Upper lobe of right lung (tissue), 1 donor: ENCODE measurements at regions not wholly inside any gene's neighbourhood (a gene's known extent, or its start where the extent isn't known, plus 50 kb on each side); places are given as distances from the start of the nearest gene placed in this dataset.
"Not testable (repeated sequence)": the region's sequence is repeated elsewhere in the genome, so short reads cannot be mapped to it uniquely, and the experiment has no call there.

ENCODE experiments used
- ATAC-seq: fragments of 200-7000 bp; cut with Tn5 transposase; one replicate; pipeline ENCODE4 v1.9.1; 2020; ENCODE audit warnings: mild to moderate bottlenecking, moderate library complexity
- DNase-seq: peaks from one replicate; pipeline ENCODE4 v3.0.0-alpha.2; 2020
- H3K27ac ChIP-seq: fragments of 200-600 bp; one replicate; pipeline ENCODE4 v1.8.0; 2022
- H3K27me3 ChIP-seq: fragments of 200-600 bp; one replicate; pipeline ENCODE4 v1.8.0; 2022; ENCODE audit warnings: mild to moderate bottlenecking
- H3K36me3 ChIP-seq: fragments of 200-600 bp; one replicate; pipeline ENCODE4 v1.8.0; 2022
- H3K4me1 ChIP-seq: fragments of 200-600 bp; one replicate; pipeline ENCODE4 v1.8.0; 2022
- H3K4me3 ChIP-seq: fragments of 200-600 bp; one replicate; pipeline ENCODE4 v1.8.0; 2022; ENCODE audit warnings: mild to moderate bottlenecking
- H3K9me3 ChIP-seq: fragments of 200-600 bp; one replicate; pipeline ENCODE4 v1.8.0; 2022
- intact Hi-C: fragments of 100-400 bp; cut with DNase I; formaldehyde crosslinking; loops from one replicate; pipeline ENCODE4 v1.11.0; 2022
- TF ChIP-seq, protein P1 (sequence below): fragments of 200-600 bp; IDR thresholded peaks from one replicate; pipeline ENCODE4 v1.8.0; 2022; ENCODE audit warnings: antibody characterized with exemption
- donor health status: DM: no; HTN: yes; CAD: no; lungs with severe emphysema.

DNA sequence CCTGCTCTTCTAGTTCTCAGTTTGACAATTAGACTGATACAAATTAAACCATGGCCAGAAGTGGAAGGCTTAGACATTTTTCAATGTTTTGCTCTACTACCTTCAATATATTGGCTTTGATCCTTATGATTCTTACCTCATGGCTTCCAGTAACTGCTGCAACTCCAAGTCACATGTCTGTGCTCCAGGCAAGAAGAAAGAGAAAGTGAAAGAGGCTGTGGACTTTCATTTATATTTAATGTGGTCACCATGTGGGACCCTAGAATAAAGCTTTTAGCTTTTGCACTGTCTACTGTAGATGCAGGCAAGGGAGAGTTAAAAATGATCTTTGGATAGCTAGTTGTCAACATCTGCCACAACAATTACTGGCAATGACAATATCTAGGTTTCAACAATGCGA is 214.3 kb upstream of the PDE3A start:
- H3K27me3 ChIP-seq, result no peaks in the 10 kb centered on the region
- intact Hi-C loops, result no loop called here
- no peaks in the 10 kb centered on the region for H3K4me1 ChIP-seq
- H3K4me3 ChIP-seq, result no peak overlapping the region
- DNase-seq (no peak), ATAC-seq (no peak)
- H3K36me3 ChIP-seq, result no peaks in the 10 kb centered on the region
- no peak overlapping the region for H3K27ac ChIP-seq
- H3K9me3 ChIP-seq, result no peaks in the 10 kb centered on the region
- TF ChIP-seq, protein P1, sequence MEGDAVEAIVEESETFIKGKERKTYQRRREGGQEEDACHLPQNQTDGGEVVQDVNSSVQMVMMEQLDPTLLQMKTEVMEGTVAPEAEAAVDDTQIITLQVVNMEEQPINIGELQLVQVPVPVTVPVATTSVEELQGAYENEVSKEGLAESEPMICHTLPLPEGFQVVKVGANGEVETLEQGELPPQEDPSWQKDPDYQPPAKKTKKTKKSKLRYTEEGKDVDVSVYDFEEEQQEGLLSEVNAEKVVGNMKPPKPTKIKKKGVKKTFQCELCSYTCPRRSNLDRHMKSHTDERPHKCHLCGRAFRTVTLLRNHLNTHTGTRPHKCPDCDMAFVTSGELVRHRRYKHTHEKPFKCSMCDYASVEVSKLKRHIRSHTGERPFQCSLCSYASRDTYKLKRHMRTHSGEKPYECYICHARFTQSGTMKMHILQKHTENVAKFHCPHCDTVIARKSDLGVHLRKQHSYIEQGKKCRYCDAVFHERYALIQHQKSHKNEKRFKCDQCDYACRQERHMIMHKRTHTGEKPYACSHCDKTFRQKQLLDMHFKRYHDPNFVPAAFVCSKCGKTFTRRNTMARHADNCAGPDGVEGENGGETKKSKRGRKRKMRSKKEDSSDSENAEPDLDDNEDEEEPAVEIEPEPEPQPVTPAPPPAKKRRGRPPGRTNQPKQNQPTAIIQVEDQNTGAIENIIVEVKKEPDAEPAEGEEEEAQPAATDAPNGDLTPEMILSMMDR, result no peak

DNA sequence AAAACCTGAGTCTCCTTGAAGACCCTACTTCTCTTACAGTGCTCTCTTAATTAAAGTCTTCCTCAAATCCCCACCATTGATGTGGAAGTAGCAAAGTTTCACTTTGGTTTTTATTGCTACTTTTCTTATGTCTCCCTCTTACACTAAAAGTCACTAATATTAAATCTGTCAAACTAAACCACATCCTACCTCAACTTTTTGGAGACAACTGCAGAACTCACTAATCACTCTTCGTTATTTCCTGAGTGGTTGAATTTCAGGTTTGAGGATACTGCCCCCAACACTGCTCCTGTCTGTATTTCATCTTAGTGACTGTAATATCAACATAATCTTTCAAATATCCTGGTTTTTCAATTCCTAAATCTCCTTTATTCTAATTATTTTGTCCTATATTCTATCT is 213.0 kb upstream of the PDE3A start:
- DNase-seq (no peak), ATAC-seq (no peak)
- H3K4me1 ChIP-seq, result no peaks in the 10 kb centered on the region
- intact Hi-C loops, result no loop called here
- no peaks in the 10 kb centered on the region for H3K27me3 ChIP-seq
- H3K9me3 ChIP-seq, result no peaks in the 10 kb centered on the region
- no peak overlapping the region for H3K27ac ChIP-seq
- no peak overlapping the region for H3K4me3 ChIP-seq
- no peaks in the 10 kb centered on the region for H3K36me3 ChIP-seq
- TF ChIP-seq, protein P1, result no peak

DNA sequence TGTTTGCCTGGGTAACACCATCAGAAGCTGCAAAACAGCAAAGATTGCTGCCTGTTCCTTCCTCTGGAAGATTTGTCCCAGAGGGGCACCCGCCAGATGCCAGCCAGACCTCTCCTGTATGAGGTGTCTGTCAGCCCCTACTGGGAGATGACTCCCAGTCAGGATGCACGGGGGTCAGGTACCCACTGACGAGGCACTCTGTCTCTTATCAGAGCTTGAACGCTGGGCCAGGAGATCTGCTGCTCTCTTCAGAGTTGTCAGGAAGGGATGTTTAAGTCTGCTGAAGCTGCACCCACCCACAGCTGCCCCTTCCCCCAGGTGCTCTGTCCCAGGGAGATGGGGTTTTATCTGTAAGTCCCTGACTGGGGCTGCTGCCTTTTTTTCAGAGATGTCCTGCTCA is 207.4 kb upstream of the PDE3A start:
- H3K27me3 ChIP-seq, H3K27ac ChIP-seq, H3K9me3 ChIP-seq, DNase-seq, intact Hi-C loops, H3K4me3 ChIP-seq, H3K4me1 ChIP-seq, ATAC-seq, H3K36me3 ChIP-seq: not testable (repeated sequence)

DNA sequence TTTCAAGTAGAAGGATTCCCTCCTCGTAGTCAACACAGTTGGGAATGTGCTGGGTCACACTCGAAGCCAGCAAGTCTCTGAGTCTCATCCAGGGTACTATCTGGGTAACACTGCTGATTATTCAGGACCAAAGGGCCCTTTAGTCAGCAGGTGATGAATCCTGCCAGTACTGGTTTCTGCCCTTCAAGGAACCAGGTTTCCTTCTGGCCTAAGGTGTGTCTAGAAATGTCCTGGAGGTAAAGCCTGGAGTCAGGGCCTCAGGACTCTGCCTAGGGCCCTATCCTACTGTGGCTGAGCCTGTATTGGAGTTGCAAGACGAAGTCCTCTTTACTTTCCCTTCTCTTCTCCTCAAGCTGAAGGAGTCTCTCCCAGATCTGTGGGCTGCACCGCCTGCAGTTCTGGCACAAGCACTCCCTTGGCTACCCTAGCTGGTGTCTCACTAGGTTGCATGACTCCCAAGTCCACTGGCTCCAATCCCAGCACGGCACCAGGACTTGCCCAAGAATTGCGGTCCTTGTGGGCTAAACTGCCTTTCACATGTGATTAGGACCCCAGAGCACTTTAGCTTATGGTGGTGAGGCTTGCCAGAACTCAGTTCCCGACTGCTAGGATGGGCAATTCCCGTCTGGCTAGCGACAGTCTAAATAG is 193.7 kb upstream of the PDE3A start:
- TF ChIP-seq, protein P1, result no peak
- intact Hi-C loops, result no loop called here
- ATAC-seq (no peak), DNase-seq (no peak)
- Histone ChIP-seq H3K4me3 (no peak overlapping the region), H3K36me3 (no peaks in the 10 kb centered on the region), H3K4me1 (no peaks in the 10 kb centered on the region), H3K9me3 (no peaks in the 10 kb centered on the region), H3K27me3 (no peaks in the 10 kb centered on the region), H3K27ac (no peak overlapping the region)

DNA sequence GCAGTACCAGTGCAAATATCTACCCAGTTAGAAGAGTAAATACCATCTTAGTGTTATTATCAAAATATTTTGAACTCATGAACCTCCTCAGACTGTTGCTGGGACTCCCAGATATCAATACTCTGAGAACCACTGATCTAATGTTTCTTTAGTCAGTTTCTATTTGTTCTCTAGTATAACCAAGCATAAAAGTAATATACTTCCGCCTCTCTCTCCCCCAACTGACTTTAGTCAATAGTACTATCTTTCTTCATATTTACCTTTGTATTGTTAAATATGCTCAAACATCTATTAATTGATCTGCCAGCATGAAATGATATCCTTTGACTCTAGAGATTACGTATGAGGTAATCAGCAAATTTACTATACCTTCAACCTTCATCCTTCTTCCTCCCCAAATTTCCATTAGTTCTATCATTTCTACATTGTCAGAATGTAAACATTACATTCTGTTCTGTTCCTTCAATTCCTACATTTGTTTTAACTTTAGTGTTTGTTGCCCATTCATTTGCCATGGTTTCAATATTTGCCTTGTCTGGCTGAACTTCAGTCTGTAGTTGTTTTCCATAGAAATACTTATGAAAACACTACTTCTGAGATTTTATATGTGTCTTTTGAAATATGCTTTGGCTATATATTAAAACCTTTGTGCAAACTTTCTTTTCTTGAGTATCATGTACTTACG is 192.5 kb upstream of the PDE3A start:
- Histone ChIP-seq H3K4me3 (no peak overlapping the region), H3K9me3 (no peaks in the 10 kb centered on the region), H3K36me3 (no peaks in the 10 kb centered on the region), H3K27me3 (no peaks in the 10 kb centered on the region), H3K4me1 (no peaks in the 10 kb centered on the region), H3K27ac (no peak overlapping the region)
- DNase-seq, result no peak
- TF ChIP-seq, protein P1, result no peak
- intact Hi-C loops, result no loop called here
- no peak for ATAC-seq

DNA sequence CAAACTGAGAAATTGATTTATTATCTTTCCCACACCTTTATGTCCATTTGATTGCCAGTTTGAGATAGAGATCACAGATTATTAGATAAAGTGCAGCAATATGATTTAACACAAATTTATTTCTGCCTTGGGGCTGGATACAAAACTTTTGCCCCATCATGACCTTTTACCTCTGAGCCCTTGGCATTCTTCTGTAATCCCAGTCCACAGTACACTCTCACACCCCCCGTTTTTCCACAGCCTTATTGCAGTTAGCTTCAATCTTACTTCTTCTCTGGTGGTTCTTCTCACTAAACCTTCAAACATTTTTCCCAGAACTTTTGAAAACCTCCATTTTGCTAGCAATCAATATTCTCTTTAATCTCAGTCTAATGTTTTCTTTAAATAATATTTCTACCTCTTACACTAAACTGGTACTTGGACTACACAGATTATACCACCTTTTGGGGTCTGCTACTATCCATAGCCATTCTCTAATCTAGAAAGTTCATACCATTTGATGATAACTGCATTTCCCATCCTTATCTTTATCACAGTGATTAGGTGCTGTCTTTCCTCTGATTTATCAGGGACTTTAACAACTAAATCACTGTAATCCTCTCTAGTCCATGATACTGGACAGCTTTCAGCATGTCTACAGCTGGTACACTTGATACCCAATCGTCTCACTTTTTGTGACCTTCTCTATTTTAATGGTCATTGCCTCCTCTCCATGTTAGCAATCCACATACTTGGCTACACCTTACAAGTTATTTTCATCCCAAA is 186.7 kb upstream of the PDE3A start:
- H3K36me3 ChIP-seq, result no peaks in the 10 kb centered on the region
- H3K27me3 ChIP-seq, result no peaks in the 10 kb centered on the region
- H3K9me3 ChIP-seq, result no peaks in the 10 kb centered on the region
- H3K27ac ChIP-seq, result no peak overlapping the region
- no peak for ATAC-seq
- TF ChIP-seq, protein P1, result no peak
- no peak overlapping the region for H3K4me3 ChIP-seq
- H3K4me1 ChIP-seq, result no peaks in the 10 kb centered on the region
- DNase-seq, result no peak
- intact Hi-C loops, result no loop called here
